H1 (cell line): ENCODE measurements at regions not wholly inside any gene's neighbourhood (a gene's known extent, or its start where the extent isn't known, plus 50 kb on each side); places are given as distances from the start of the nearest gene placed in this dataset.

ENCODE experiments used
- CTCF ChIA-PET: fragments of 300-600 bp; sonication (Branson Sonifier 250); formaldehyde crosslinking; loops from one replicate; lab custom pipeline; 2021; ENCODE audit not compliant: partially characterized antibody; lab: Charles Lee
- POLR2A ChIA-PET: fragments of 300-600 bp; sonication (Branson Sonifier 250); formaldehyde crosslinking; loops from one replicate; lab custom pipeline; 2021; ENCODE audit warnings: inconsistent platforms; ENCODE audit not compliant: partially characterized antibody; lab: Charles Lee
- DNase-seq, 2 experiments: peaks; one replicate each; pipeline versions ENCODE4 v3.0.0 to v3.0.0-alpha.2; 2010 to 2022; ENCODE audit warnings: low spot score in 2 of 2, low read depth in 1 of 2, mixed read lengths in 1 of 2
- FAIRE-seq: peaks from 2 replicates; lab custom pipeline; 2011; peaks lifted over from hg19 to GRCh38; lab: Jason Lieb, UNC
- H2AFZ ChIP-seq: 2 replicates; pipeline ENCODE4 v1.8.1; 2012; ENCODE audit warnings: low read length, inconsistent platforms
- H2AK5ac ChIP-seq: 2 replicates; pipeline ENCODE4 v1.6.1; 2013; ENCODE audit warnings: low read depth, low read length
- H2BK120ac ChIP-seq: replicated peaks from 2 replicates; pipeline ENCODE3; 2013; ENCODE audit warnings: low read depth, low read length, inconsistent platforms
- H2BK12ac ChIP-seq: 2 replicates; pipeline ENCODE4 v1.6.1; 2013; ENCODE audit warnings: low read depth, low read length
- H2BK15ac ChIP-seq: 2 replicates; pipeline ENCODE4 v1.6.1; 2013; ENCODE audit warnings: low read length
- H2BK20ac ChIP-seq: 2 replicates; pipeline ENCODE4 v1.6.1; 2013; ENCODE audit warnings: low read length
- H2BK5ac ChIP-seq: 2 replicates; pipeline ENCODE4 v1.6.1; 2013; ENCODE audit warnings: low read depth, low read length
- H3K14ac ChIP-seq: 2 replicates; pipeline ENCODE4 v1.6.1; 2013; ENCODE audit warnings: inconsistent platforms; ENCODE audit not compliant: insufficient read length
- H3K18ac ChIP-seq: 2 replicates; pipeline ENCODE4 v1.6.1; 2013; ENCODE audit warnings: low read length; ENCODE audit errors: extremely low read depth
- H3K23ac ChIP-seq: 2 replicates; pipeline ENCODE4 v1.6.1; 2013; ENCODE audit warnings: inconsistent platforms; ENCODE audit not compliant: insufficient read length
- H3K23me2 ChIP-seq: 2 replicates; pipeline ENCODE4 v1.6.1; 2013; ENCODE audit warnings: low read depth, low read length
- H3K27ac ChIP-seq: 2 replicates; pipeline ENCODE4 v1.6.1; 2011; ENCODE audit warnings: low read depth, low read length, inconsistent platforms
- H3K27me3 ChIP-seq, 4 experiments: replicated peaks in 1 of 4; 1 replicate in 1 of 4; 2 replicates in 3 of 4; pipeline versions ENCODE4 v1.6.1 to v1.8.1; 2011 to 2013; ENCODE audit warnings: low read length in 3 of 4, mild to moderate bottlenecking in 3 of 4, inconsistent platforms in 2 of 4, mixed read lengths in 2 of 4, moderate library complexity in 1 of 4; ENCODE audit not compliant: control insufficient read depth in 3 of 4, insufficient read depth in 3 of 4; ENCODE audit errors: extremely low read depth in 1 of 4
- H3K36me3 ChIP-seq, 4 experiments: 2 replicates each; pipeline versions ENCODE4 v1.6.1 to v1.8.1; 2011 to 2013; ENCODE audit warnings: mild to moderate bottlenecking in 4 of 4, low read length in 3 of 4, moderate library complexity in 2 of 4, control low read depth in 1 of 4, inconsistent platforms in 1 of 4; ENCODE audit not compliant: insufficient read depth in 4 of 4, control insufficient read depth in 2 of 4
- H3K4ac ChIP-seq: replicated peaks from 2 replicates; pipeline ENCODE3; 2013; ENCODE audit warnings: low read length, low read depth, mixed read lengths, inconsistent platforms; ENCODE audit not compliant: insufficient read length
- H3K4me1 ChIP-seq, 4 experiments: replicated peaks in 1 of 4; 1 replicate in 1 of 4; 2 replicates in 3 of 4; pipeline versions ENCODE4 v1.6.1 to v1.8.1; 2011 to 2013; ENCODE audit warnings: low read length in 3 of 4, inconsistent platforms in 2 of 4, mixed read lengths in 1 of 4; ENCODE audit not compliant: insufficient read depth in 4 of 4, control insufficient read depth in 3 of 4
- H3K4me2 ChIP-seq, 2 experiments: 2 replicates each; pipeline versions ENCODE4 v1.6.1 to v1.8.1; 2011 to 2013; ENCODE audit warnings: low read depth in 2 of 2, low read length in 2 of 2, control low read depth in 1 of 2, inconsistent platforms in 1 of 2, mild to moderate bottlenecking in 1 of 2; ENCODE audit not compliant: insufficient read depth in 1 of 2
- H3K4me3 ChIP-seq, 4 experiments: fragments of 200-600, 300-600 bp in 1 of 4; sonication (generic), shearing (Covaris generic), sonication (Bioruptor Twin) in 1 of 4; 2 replicates each; pipeline versions ENCODE4 v1.5.1 to v1.8.1; 2011 to 2016; ENCODE audit warnings: low read length in 4 of 4, low read depth in 3 of 4, control low read depth in 2 of 4, inconsistent platforms in 2 of 4, mild to moderate bottlenecking in 2 of 4, mixed read lengths in 1 of 4, moderate library complexity in 1 of 4; ENCODE audit not compliant: insufficient read depth in 2 of 4; ENCODE audit errors: extremely low read depth in 1 of 4
- H3K56ac ChIP-seq: replicated peaks from 2 replicates; pipeline ENCODE3; 2013; ENCODE audit warnings: low read depth, mild to moderate bottlenecking, mixed read lengths, low read length, inconsistent platforms; ENCODE audit not compliant: insufficient read length
- H3K79me1 ChIP-seq: 2 replicates; pipeline ENCODE4 v1.6.1; 2013; ENCODE audit warnings: low read depth, low read length, control low read depth
- H3K79me2 ChIP-seq, 2 experiments: 2 replicates each; pipeline versions ENCODE4 v1.6.1 to v1.8.1; 2012 to 2013; ENCODE audit warnings: low read length in 2 of 2, mild to moderate bottlenecking in 2 of 2, inconsistent platforms in 1 of 2; ENCODE audit not compliant: insufficient read depth in 2 of 2, control insufficient read depth in 1 of 2
- H3K9ac ChIP-seq, 4 experiments: replicated peaks in 1 of 4; 1 replicate in 1 of 4; 2 replicates in 3 of 4; pipeline versions ENCODE4 v1.6.1 to v1.8.1; 2011 to 2013; ENCODE audit warnings: low read depth in 3 of 4, low read length in 3 of 4, control low read depth in 2 of 4, mild to moderate bottlenecking in 2 of 4, moderate library complexity in 2 of 4, inconsistent platforms in 1 of 4; ENCODE audit errors: extremely low read depth in 1 of 4
- H3K9me3 ChIP-seq, 2 experiments: 2 replicates each; pipeline versions ENCODE4 v1.6.1 to v1.8.1; 2012 to 2013; ENCODE audit warnings: mild to moderate bottlenecking in 2 of 2, moderate library complexity in 2 of 2, control low read depth in 1 of 2, inconsistent platforms in 1 of 2, low read depth in 1 of 2, low read length in 1 of 2, mixed read lengths in 1 of 2; ENCODE audit not compliant: insufficient read depth in 2 of 2
- H4K20me1 ChIP-seq, 2 experiments: replicated peaks in 1 of 2; 2 replicates each; pipeline versions ENCODE3 to v1.8.1; 2011 to 2013; ENCODE audit warnings: inconsistent platforms in 2 of 2, low read length in 2 of 2, mild to moderate bottlenecking in 1 of 2; ENCODE audit not compliant: insufficient read depth in 2 of 2, control insufficient read depth in 1 of 2
- H4K5ac ChIP-seq: 2 replicates; pipeline ENCODE4 v1.6.1; 2013; ENCODE audit warnings: low read length, low read depth, mixed read lengths, inconsistent platforms; ENCODE audit not compliant: insufficient read length
- H4K8ac ChIP-seq: 2 replicates; pipeline ENCODE4 v1.8.0; 2013; ENCODE audit warnings: mild to moderate bottlenecking, moderate library complexity, low read length, inconsistent platforms; ENCODE audit not compliant: insufficient read depth; ENCODE audit errors: extremely low read depth
- H4K91ac ChIP-seq: replicated peaks from 2 replicates; pipeline ENCODE3; 2013; ENCODE audit warnings: low read length, mixed read lengths, inconsistent platforms; ENCODE audit not compliant: insufficient read length
- ASH2L ChIP-seq: fragments of 200-600, 300-600 bp; sonication (generic); IDR thresholded peaks from one replicate; pipeline ENCODE4 v1.7.1; 2017; ENCODE audit warnings: low read length
- CREB1 ChIP-seq: IDR thresholded peaks from 2 replicates; pipeline ENCODE4 v1.6.1; 2012; ENCODE audit warnings: inconsistent platforms
- GABPA ChIP-seq: IDR thresholded peaks from 2 replicates; pipeline ENCODE4 v1.6.1; 2011; ENCODE audit warnings: mild to moderate bottlenecking, low read length, moderate library complexity, borderline replicate concordance; ENCODE audit not compliant: insufficient read depth
- RAD21 ChIP-seq, 2 experiments: IDR thresholded peaks in 1 of 2; conservative IDR thresholded peaks in 1 of 2; 2 replicates each; pipeline ENCODE4 v1.6.1; 2011; ENCODE audit warnings: low read depth in 2 of 2, low read length in 2 of 2, improper control_type of control experiment in 1 of 2, inconsistent platforms in 1 of 2, mild to moderate bottlenecking in 1 of 2, moderate library complexity in 1 of 2

DNA sequence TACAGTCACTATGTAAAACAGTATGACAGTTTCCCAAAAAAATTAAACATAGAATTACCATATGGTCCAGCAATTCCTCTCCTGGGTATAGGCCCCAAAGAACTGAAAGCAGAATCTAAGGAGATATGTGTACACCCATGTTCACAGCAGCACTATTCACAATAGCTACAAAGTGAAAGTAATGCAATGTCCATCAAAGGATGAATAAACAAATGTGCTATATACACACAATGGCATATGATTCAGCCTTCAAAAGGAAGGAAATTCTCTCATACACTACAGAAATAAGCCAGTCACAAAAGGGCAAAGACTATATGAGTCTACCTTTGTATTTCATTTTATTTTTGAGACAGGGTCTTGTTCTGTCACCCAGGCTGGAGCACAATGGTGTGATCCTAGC, 120.4 kb downstream of the TOMM20 start:
- no peak for DNase-seq
- Histone ChIP-seq H2BK5ac (no peak overlapping the region), H4K8ac (no peak overlapping the region), H3K4me2 (no peak overlapping the region), H2BK12ac (no peak overlapping the region), H3K56ac (no peak overlapping the region), H3K18ac (no peak overlapping the region), H3K23ac (no peak overlapping the region), H3K4ac (no peak overlapping the region), H3K36me3 (no peaks in the 10 kb centered on the region), H2AK5ac (no peak overlapping the region), H2BK120ac (no peak overlapping the region), H4K20me1 (no peaks in the 10 kb centered on the region), H3K9ac (no peak overlapping the region), H3K23me2 (no peaks in the 10 kb centered on the region), H3K14ac (no peak overlapping the region), H3K27ac (no peak overlapping the region), H2AFZ (no peak overlapping the region), H3K27me3 (no peaks in the 10 kb centered on the region), H2BK20ac (no peak overlapping the region), H4K91ac (no peak overlapping the region), H4K5ac (no peak overlapping the region), H3K79me2 (no peaks in the 10 kb centered on the region), H3K9me3 (peaks cover 0 to 9% of the 10 kb centered on the region in 2 experiments; a peak in 1 of 4 replicates), H3K4me1 (peaks cover 0 to 3% (median 0%) of the 10 kb centered on the region in 4 experiments; a peak in 1 of 7 replicates), H3K4me3 (no peak overlapping the region), H3K79me1 (no peaks in the 10 kb centered on the region), H2BK15ac (no peak overlapping the region)
- no peak for FAIRE-seq
- no peak for TF ChIP-seq ASH2L
- TF ChIP-seq CREB1: no peak
- TF ChIP-seq GABPA: no peak
- no peak for TF ChIP-seq RAD21 (IDR thresholded peaks at IDR 0.05 in 1 of 2, conservative IDR thresholded peaks at IDR 0.05 in 1 of 2; ENCODE audit: low read depth in 2 of 2, low read length in 2 of 2)
- CTCF ChIA-PET: interaction anchor here (1.3 kb wide), 1 partner anchor 9 kb away, joined by 3 read pairs; no protein-coding TSS in a partner anchor
- POLR2A ChIA-PET: no interaction called here
